Endothelial cell of umbilical vein (primary cell): ENCODE measurements at regions not wholly inside any gene's neighbourhood (a gene's known extent, or its start where the extent isn't known, plus 50 kb on each side); places are given as distances from the start of the nearest gene placed in this dataset.

Experiments
- BruUV-seq: library from RNA; stranded (reverse); fragments of 400-500 nt; replicated peaks from 2 replicates; lab custom pipeline; 2021; lab: Mats Ljungman, UMichigan
- CTCF ChIA-PET: fragments of 300-600, 350-600 bp; sonication (Branson Sonifier 250); formaldehyde crosslinking; loops from one replicate; lab custom pipeline; 2021; ENCODE audit warnings: antibody characterized with exemption, inconsistent platforms; lab: Charles Lee
- POLR2A ChIA-PET: fragments of 300-600, 350-600 bp; sonication (Branson Sonifier 250); formaldehyde crosslinking; loops from one replicate; lab custom pipeline; 2021; ENCODE audit warnings: antibody characterized with exemption, inconsistent platforms; lab: Charles Lee
- DNase-seq: peaks from one replicate; pipeline ENCODE4 v3.0.0-alpha.2; 2011; ENCODE audit warnings: low read depth, low spot score
- FAIRE-seq: peaks from 2 replicates; lab custom pipeline; 2011; peaks lifted over from hg19 to GRCh38; lab: Jason Lieb, UNC
- H2AFZ ChIP-seq: 2 replicates; pipeline ENCODE4 v1.6.0; 2012; ENCODE audit warnings: low read depth, low read length, control low read depth, inconsistent platforms
- H3K27ac ChIP-seq: 2 replicates; pipeline ENCODE4 v1.5.1; 2011; ENCODE audit warnings: low read depth, mild to moderate bottlenecking, control low read depth, low read length, moderate library complexity; ENCODE audit not compliant: insufficient read depth
- H3K27me3 ChIP-seq, 2 experiments: 2 replicates each; pipeline versions ENCODE4 v1.6.0 to v1.6.1; 2011; ENCODE audit warnings: low read length in 2 of 2, mixed read lengths in 1 of 2; ENCODE audit not compliant: control insufficient read depth in 2 of 2, insufficient read depth in 2 of 2
- H3K36me3 ChIP-seq, 2 experiments: 2 replicates in 1 of 2; 3 replicates in 1 of 2; pipeline ENCODE4 v1.5.1; 2011; ENCODE audit warnings: low read length in 2 of 2, mild to moderate bottlenecking in 1 of 2, moderate library complexity in 1 of 2; ENCODE audit not compliant: control insufficient read depth in 2 of 2, insufficient read depth in 2 of 2; ENCODE audit errors: extremely low read depth in 1 of 2
- H3K4me1 ChIP-seq: 3 replicates; pipeline ENCODE4 v1.5.1; 2011; ENCODE audit warnings: mild to moderate bottlenecking, low read length; ENCODE audit not compliant: control insufficient read depth, insufficient read depth; ENCODE audit errors: extremely low read depth
- H3K4me2 ChIP-seq: 2 replicates; pipeline ENCODE4 v1.6.1; 2011; ENCODE audit warnings: low read length, control low read depth, mixed read lengths; ENCODE audit not compliant: insufficient read depth
- H3K4me3 ChIP-seq, 3 experiments: fragments of 200-600 bp in 1 of 3; sonication (generic), shearing (Covaris generic) in 1 of 3; replicated peaks in 1 of 3; 2 replicates each; pipeline ENCODE4 v1.5.1; 2011 to 2016; ENCODE audit warnings: control low read depth in 3 of 3, low read length in 3 of 3, mild to moderate bottlenecking in 2 of 3, inconsistent platforms in 1 of 3, low read depth in 1 of 3, moderate library complexity in 1 of 3; ENCODE audit not compliant: insufficient read depth in 1 of 3
- H3K79me2 ChIP-seq: 2 replicates; pipeline ENCODE4 v1.6.0; 2012; ENCODE audit warnings: low read length, inconsistent platforms; ENCODE audit not compliant: control insufficient read depth, insufficient read depth
- H3K9ac ChIP-seq: replicated peaks from 2 replicates; pipeline ENCODE3; 2011; ENCODE audit warnings: low read length, control low read depth; ENCODE audit not compliant: insufficient read depth; ENCODE audit errors: extremely low read depth
- H3K9me1 ChIP-seq: replicated peaks from 3 replicates; pipeline ENCODE4 v1.6.0; 2011; ENCODE audit warnings: mild to moderate bottlenecking, low read length; ENCODE audit not compliant: control insufficient read depth, insufficient read depth; ENCODE audit errors: extremely low read depth
- H3K9me3 ChIP-seq: replicated peaks from 2 replicates; pipeline ENCODE4 v1.5.1; 2012; ENCODE audit warnings: low read length, inconsistent platforms; ENCODE audit not compliant: control insufficient read depth, insufficient read depth
- H4K20me1 ChIP-seq: replicated peaks from 2 replicates; pipeline ENCODE3; 2011; ENCODE audit warnings: mild to moderate bottlenecking, low read length; ENCODE audit not compliant: control insufficient read depth, insufficient read depth; ENCODE audit errors: extremely low read depth
- CTCF ChIP-seq, 2 donors: IDR thresholded peaks; 1 replicate in 1 of 2; 2 replicates in 1 of 2; pipeline ENCODE4 v1.5.1; 2011; ENCODE audit warnings: low read length in 2 of 2, mild to moderate bottlenecking in 2 of 2, moderate library complexity in 2 of 2, control low read depth in 1 of 2, inconsistent platforms in 1 of 2, low read depth in 1 of 2; ENCODE audit not compliant: insufficient read depth in 1 of 2; ENCODE audit errors: extremely low read depth in 1 of 2
- EZH2 ChIP-seq: IDR thresholded peaks from 2 replicates; pipeline ENCODE4 v1.6.1; 2012; ENCODE audit warnings: borderline replicate concordance, low read depth, mild to moderate bottlenecking, moderate library complexity, low read length, inconsistent platforms; ENCODE audit not compliant: severe bottlenecking
- FOS ChIP-seq: IDR thresholded peaks from 2 replicates; pipeline ENCODE4 v1.6.1; 2011; ENCODE audit warnings: mild to moderate bottlenecking, low read length, moderate library complexity, borderline replicate concordance; ENCODE audit not compliant: insufficient read depth
- GATA2 ChIP-seq: IDR thresholded peaks from 2 replicates; pipeline ENCODE4 v1.7.0; 2011; ENCODE audit warnings: low read depth, mild to moderate bottlenecking, moderate library complexity, mixed read lengths, low read length; ENCODE audit not compliant: insufficient read length, insufficient read depth
- JUN ChIP-seq: IDR thresholded peaks from 2 replicates; pipeline ENCODE4 v1.6.1; 2011; ENCODE audit warnings: borderline replicate concordance, low read depth; ENCODE audit not compliant: insufficient read length, insufficient read depth
- MAX ChIP-seq: IDR thresholded peaks from 2 replicates; pipeline ENCODE4 v1.6.1; 2011; ENCODE audit not compliant: insufficient read depth, insufficient read length
- MYC ChIP-seq: IDR thresholded peaks from one replicate; pipeline ENCODE4 v1.6.1; 2011; ENCODE audit warnings: mild to moderate bottlenecking, low read depth, low read length
- POLR2A ChIP-seq: IDR thresholded peaks from 2 replicates; pipeline ENCODE4 v1.6.1; 2012; ENCODE audit warnings: low read depth, mild to moderate bottlenecking, control low read depth, low read length
- POLR2AphosphoS5 ChIP-seq: IDR thresholded peaks from 2 replicates; pipeline ENCODE4 v1.6.1; 2012; ENCODE audit warnings: low read depth, mild to moderate bottlenecking, control low read depth, low read length, moderate library complexity; ENCODE audit not compliant: insufficient read depth
- dilution Hi-C: fragments of 300-500 bp; cut with MboI; formaldehyde crosslinking; loops from one replicate; pipeline ENCODE4 v1.15.0; 2019; ENCODE audit warnings: low sequenced_read_pairs; ENCODE audit not compliant: extremely low pct_ligation_motif_present
- intact Hi-C: fragments of 100-400 bp; cut with micrococcal nuclease; formaldehyde crosslinking; loops from one replicate; pipeline ENCODE4 v1.10.0; 2022

- TF ChIP-seq POLR2A: peak; percentile 36
- TF ChIP-seq JUN: no peak
- TF ChIP-seq EZH2: no peak
- no peak for TF ChIP-seq MAX
- TF ChIP-seq CTCF (IDR thresholded peaks at IDR 0.05; ENCODE audit: extremely low read depth in 1 of 2, insufficient read depth in 1 of 2, low read depth in 1 of 2, low read length in 2 of 2): no peak
- peak; percentile 58 for TF ChIP-seq GATA2
- TF ChIP-seq FOS: no peak
- peak; percentile 28 for TF ChIP-seq POLR2AphosphoS5
- no peak for TF ChIP-seq MYC
- no peak overlapping the region for H3K4me3 ChIP-seq
- no peak overlapping the region for H3K9ac ChIP-seq
- H3K27me3 ChIP-seq: no peaks in the 10 kb centered on the region
- H3K36me3 ChIP-seq: no peaks in the 10 kb centered on the region
- ChIA-PET CTCF (interaction anchor here (0.7 to 1.4 kb wide), 5 partner anchors 9 to 117 kb away, joined by 3 to 4 read pairs (median 3); no protein-coding TSS in a partner anchor), POLR2A (no interaction called here)
- peak overlapping the region; percentile 46 for H3K4me2 ChIP-seq
- FAIRE-seq: no peak
- no peaks in the 10 kb centered on the region for H3K79me2 ChIP-seq
- peak; percentile 93 for DNase-seq
- H4K20me1 ChIP-seq: no peaks in the 10 kb centered on the region
- intact Hi-C loops (no loop called here), dilution Hi-C loops (no loop called here)
- H3K9me3 ChIP-seq: no peaks in the 10 kb centered on the region
- no peaks in the 10 kb centered on the region for H3K9me1 ChIP-seq
- no peak overlapping the region for H3K27ac ChIP-seq
- no TSS peak for BruUV-seq
- H2AFZ ChIP-seq: no peak overlapping the region
- peaks cover 11% of the 10 kb centered on the region for H3K4me1 ChIP-seq
Observed at GRCh38 chr2:215571689-215572088, 135.8 kb upstream of the FN1 start.
